SK-N-SH (cell line): ENCODE measurements at regions not wholly inside any gene's neighbourhood (a gene's known extent, or its start where the extent isn't known, plus 50 kb on each side); places are given as distances from the start of the nearest gene placed in this dataset.

Experiments used
- CTCF ChIA-PET: fragments of 300-600, 350-600 bp; formaldehyde crosslinking; extraction: SDS; loops from one replicate; lab custom pipeline; 2021; lab: Yijun Ruan, JAX
- POLR2A ChIA-PET: fragments of 350-600 bp; sonication (Branson Sonifier 250); formaldehyde crosslinking; extraction: SDS; loops from one replicate; lab custom pipeline; 2020; ENCODE audit warnings: antibody characterized with exemption, inconsistent platforms; lab: Yijun Ruan, JAX
- DNase-seq: peaks from one replicate; pipeline ENCODE4 v3.0.0; 2012
- H2AFZ ChIP-seq: fragments of 200-600 bp; sonication (generic); 2 replicates; pipeline ENCODE4 v1.8.1; 2016; ENCODE audit warnings: antibody characterized with exemption, mild to moderate bottlenecking, low read depth
- H3F3A ChIP-seq: fragments of 200-600 bp; sonication (generic); replicated peaks from 2 replicates; pipeline ENCODE3; 2016; ENCODE audit warnings: antibody characterized with exemption, mild to moderate bottlenecking; ENCODE audit not compliant: insufficient read depth
- H3K27ac ChIP-seq, 2 experiments: fragments of 200-500 bp in 1 of 2; fragments of 200-600 bp in 1 of 2; sonication (Bioruptor generic) in 1 of 2; sonication (generic), shearing (Covaris generic) in 1 of 2; 2 replicates each; pipeline versions ENCODE4 v1.5.1 to v1.6.1; 2014 to 2016; ENCODE audit warnings: low read depth in 2 of 2, inconsistent platforms in 1 of 2, low read length in 1 of 2, mild to moderate bottlenecking in 1 of 2, mixed read lengths in 1 of 2
- H3K27me3 ChIP-seq: fragments of 200-600 bp; sonication (generic), shearing (Covaris generic); 2 replicates; pipeline ENCODE4 v1.6.1; 2016; ENCODE audit warnings: mixed run types; ENCODE audit not compliant: insufficient read depth
- H3K36me3 ChIP-seq, 2 experiments: fragments of 200-500 bp in 1 of 2; fragments of 200-600 bp in 1 of 2; sonication (Bioruptor generic) in 1 of 2; sonication (generic) in 1 of 2; replicated peaks in 1 of 2; 2 replicates each; pipeline versions ENCODE3 to v1.5.1; 2014 to 2016; ENCODE audit warnings: low read length in 1 of 2, mild to moderate bottlenecking in 1 of 2; ENCODE audit not compliant: insufficient read depth in 2 of 2, control insufficient read depth in 1 of 2
- H3K4me1 ChIP-seq, 2 experiments: fragments of 200-500 bp in 1 of 2; fragments of 200-600 bp in 1 of 2; sonication (Bioruptor generic) in 1 of 2; sonication (generic), shearing (Covaris generic) in 1 of 2; 2 replicates each; pipeline versions ENCODE4 v1.5.1 to v1.6.1; 2014 to 2016; ENCODE audit warnings: low read depth in 1 of 2, low read length in 1 of 2, mixed run types in 1 of 2; ENCODE audit not compliant: insufficient read depth in 2 of 2, control insufficient read depth in 1 of 2
- H3K4me2 ChIP-seq: fragments of 200-600 bp; sonication (generic), shearing (Covaris generic); 2 replicates; pipeline ENCODE4 v1.6.1; 2017; ENCODE audit warnings: mixed run types
- H3K4me3 ChIP-seq, 2 experiments: fragments of 200-500 bp in 1 of 2; fragments of 200-600 bp in 1 of 2; sonication (Bioruptor generic) in 1 of 2; sonication (generic), shearing (Covaris generic) in 1 of 2; 2 replicates each; pipeline versions ENCODE4 v1.5.1 to v1.8.1; 2014 to 2016; ENCODE audit warnings: low read depth in 2 of 2, inconsistent platforms in 1 of 2, low read length in 1 of 2, mild to moderate bottlenecking in 1 of 2, mixed read lengths in 1 of 2, moderate library complexity in 1 of 2
- H3K79me2 ChIP-seq: fragments of 200-600 bp; sonication (generic); 2 replicates; pipeline ENCODE4 v1.8.1; 2017; ENCODE audit warnings: mild to moderate bottlenecking; ENCODE audit not compliant: insufficient read depth
- H3K9ac ChIP-seq: fragments of 200-600 bp; sonication (generic); 2 replicates; pipeline ENCODE4 v1.6.1; 2017; ENCODE audit warnings: mixed run types
- H3K9me2 ChIP-seq: fragments of 200-600 bp; sonication (generic); 2 replicates; pipeline ENCODE4 v1.6.1; 2017; ENCODE audit warnings: mixed run types
- H3K9me3 ChIP-seq: fragments of 200-600 bp; sonication (generic); 2 replicates; pipeline ENCODE4 v1.6.1; 2017; ENCODE audit warnings: mixed run types, mild to moderate bottlenecking, moderate library complexity
- H4K20me1 ChIP-seq: fragments of 200-600 bp; sonication (generic); 2 replicates; pipeline ENCODE4 v1.6.1; 2017; ENCODE audit warnings: mild to moderate bottlenecking, mixed run types; ENCODE audit not compliant: insufficient read depth
- CHD2 ChIP-seq: fragments of 150-350 bp; IDR thresholded peaks from 2 replicates; pipeline ENCODE4 v1.6.1; 2018; ENCODE audit warnings: low read length; ENCODE audit not compliant: partially characterized antibody
- CTCF ChIP-seq: fragments of 200-600 bp; sonication (generic); IDR thresholded peaks from 2 replicates; pipeline ENCODE4 v1.6.1; 2017; ENCODE audit warnings: antibody characterized with exemption, mild to moderate bottlenecking, moderate library complexity
- ELF1 ChIP-seq: IDR thresholded peaks from 2 replicates; pipeline ENCODE4 v1.4.0; 2012
- EP300 ChIP-seq, 2 experiments: IDR thresholded peaks; 2 replicates each; pipeline versions ENCODE4 v1.4.0 to v1.6.1; 2012; ENCODE audit warnings: borderline replicate concordance in 1 of 2, low read depth in 1 of 2, low read length in 1 of 2
- EZH2phosphoT487 ChIP-seq: fragments of 200-600 bp; sonication (generic); IDR thresholded peaks from 2 replicates; pipeline ENCODE4 v1.6.1; 2017; ENCODE audit warnings: low read depth, mixed run types, mild to moderate bottlenecking, antibody characterized with exemption, moderate library complexity, borderline replicate concordance
- FOSL2 ChIP-seq: IDR thresholded peaks from 2 replicates; pipeline ENCODE4 v1.4.0; 2012; ENCODE audit warnings: low read depth, mild to moderate bottlenecking, moderate library complexity, borderline replicate concordance
- FOXJ3 ChIP-seq: sonication (generic); formaldehyde crosslinking; IDR thresholded peaks from 2 replicates; pipeline ENCODE4 v1.5.1; 2020; ENCODE audit warnings: mild to moderate bottlenecking, missing genetic modification reagents
- GATA2 ChIP-seq: sonication (generic); formaldehyde crosslinking; IDR thresholded peaks from 2 replicates; pipeline ENCODE4 v1.5.0; 2020; ENCODE audit warnings: mild to moderate bottlenecking, missing genetic modification reagents
- JUND ChIP-seq: IDR thresholded peaks from 2 replicates; pipeline ENCODE4 v1.4.0; 2012
- MEF2A ChIP-seq: IDR thresholded peaks from 2 replicates; pipeline ENCODE4 v1.4.0; 2012; ENCODE audit warnings: low read depth, borderline replicate concordance
- MXI1 ChIP-seq: IDR thresholded peaks from 2 replicates; pipeline ENCODE4 v1.6.1; 2012; ENCODE audit warnings: mild to moderate bottlenecking, low read depth, low read length, improper control_type of control experiment
- NFIC ChIP-seq: IDR thresholded peaks from 2 replicates; pipeline ENCODE4 v1.4.0; 2012; ENCODE audit warnings: borderline replicate concordance
- NRF1 ChIP-seq: IDR thresholded peaks from 2 replicates; pipeline ENCODE4 v1.6.1; 2012; ENCODE audit warnings: low read depth, mild to moderate bottlenecking, low read length
- POLR2AphosphoS5 ChIP-seq: IDR thresholded peaks from 2 replicates; pipeline ENCODE4 v1.6.1; 2012; ENCODE audit warnings: low read depth, low read length
- RAD21 ChIP-seq: IDR thresholded peaks from 2 replicates; pipeline ENCODE4 v1.6.1; 2012; ENCODE audit warnings: mild to moderate bottlenecking, low read length
- RCOR1 ChIP-seq: fragments of 150-350 bp; IDR thresholded peaks from 2 replicates; pipeline ENCODE4 v1.6.1; 2017; ENCODE audit warnings: antibody characterized with exemption, low read length
- REST ChIP-seq: IDR thresholded peaks from 2 replicates; pipeline ENCODE4 v1.6.1; 2012; ENCODE audit warnings: mild to moderate bottlenecking, low read depth, low read length, moderate library complexity
- RFX5 ChIP-seq: IDR thresholded peaks from 2 replicates; pipeline ENCODE4 v1.6.1; 2012; ENCODE audit warnings: mild to moderate bottlenecking, improper control_type of control experiment, low read length
- RXRA ChIP-seq: IDR thresholded peaks from 2 replicates; pipeline ENCODE4 v1.4.0; 2012; ENCODE audit warnings: low read depth, mild to moderate bottlenecking, borderline replicate concordance
- SIN3A ChIP-seq: IDR thresholded peaks from 2 replicates; pipeline ENCODE4 v1.6.1; 2012; ENCODE audit warnings: low read depth, mild to moderate bottlenecking, low read length, moderate library complexity, borderline replicate concordance
- SMC3 ChIP-seq: IDR thresholded peaks from 2 replicates; pipeline ENCODE4 v1.6.1; 2012; ENCODE audit warnings: low read depth, low read length, improper control_type of control experiment
- TEAD4 ChIP-seq: IDR thresholded peaks from 2 replicates; pipeline ENCODE4 v1.4.0; 2012; ENCODE audit warnings: mild to moderate bottlenecking, borderline replicate concordance; ENCODE audit not compliant: insufficient read depth
- USF1 ChIP-seq: IDR thresholded peaks from 2 replicates; pipeline ENCODE4 v1.4.0; 2012; ENCODE audit warnings: low read depth, borderline replicate concordance
- USF2 ChIP-seq: fragments of 150-350 bp; IDR thresholded peaks from 2 replicates; pipeline ENCODE4 v1.6.1; 2017; ENCODE audit warnings: antibody characterized with exemption, low read length, low read depth, borderline replicate concordance
- YY1 ChIP-seq: IDR thresholded peaks from 2 replicates; pipeline ENCODE4 v1.4.0; 2012; ENCODE audit warnings: low read depth, mild to moderate bottlenecking
- ZBTB33 ChIP-seq: IDR thresholded peaks from 2 replicates; pipeline ENCODE4 v1.4.0; 2012; ENCODE audit warnings: low read depth, borderline replicate concordance
- WGBS: methylation state at CpG from one replicate; pipeline ENCODE4 v1.1.6; 2017; ENCODE audit warnings: low lambda C conversion rate; 5-methylcytosine and 5-hydroxymethylcytosine counted together

GRCh38 chrX:115940888-115941332, 229.6 kb upstream of the AGTR2 start:
- H3K9me3 ChIP-seq, result no peaks in the 10 kb centered on the region
- H3K79me2 ChIP-seq, result no peaks in the 10 kb centered on the region
- no peaks in the 10 kb centered on the region for H3K27me3 ChIP-seq
- H3K27ac ChIP-seq, result peak overlapping the region in 1 of 2 experiments; percentile 65; a peak in 1 of 4 replicates
- peaks cover 0 to 4% of the 10 kb centered on the region in 2 experiments; a peak in 1 of 4 replicates for H3K4me1 ChIP-seq
- H3K4me2 ChIP-seq, result peak overlapping the region; percentile 47; the same call in 1 of the 2 replicates
- H2AFZ ChIP-seq, result no peak overlapping the region
- DNase-seq, result peak; percentile 78
- no peaks in the 10 kb centered on the region for H3K36me3 ChIP-seq
- POLR2A ChIA-PET, result no interaction called here
- WGBS, result 36% methylated on average over 6 of the region's 7 CpGs
- H3K4me3 ChIP-seq, result peak overlapping the region in 1 of 2 experiments; percentile 25; a peak in 2 of 4 replicates
- no peaks in the 10 kb centered on the region for H3K9me2 ChIP-seq
- no peaks in the 10 kb centered on the region for H3F3A ChIP-seq
- H4K20me1 ChIP-seq, result no peaks in the 10 kb centered on the region
- H3K9ac ChIP-seq, result no peak overlapping the region
- CTCF ChIA-PET, result interaction anchor here (0.7 to 3.3 kb wide), 11 partner anchors 9 to 51 kb away, joined by 3 to 20 read pairs (median 3); no protein-coding TSS in a partner anchor
- TF ChIP-seq NFIC (no peak), YY1 (peak; percentile 83), POLR2AphosphoS5 (no peak), ZBTB33 (peak; percentile 56), SIN3A (no peak), GATA2 (CRISPR knock-in tag) (no peak), NRF1 (no peak), USF1 (no peak), REST (no peak), FOXJ3 (no peak), EZH2phosphoT487 (no peak), TEAD4 (no peak), CHD2 (no peak), ELF1 (no peak), USF2 (no peak), MXI1 (0 out of 2 replicates have a peak, but pooled peaks have one; percentile 29), EP300 (IDR thresholded peaks at IDR 0.05; ENCODE audit: borderline replicate concordance in 1 of 2, low read depth in 1 of 2, low read length in 1 of 2) (0 out of 4 replicates have a peak, but pooled peaks of 1 of the 2 experiments have one; percentile 25), RCOR1 (peak; percentile 35; the same call in 1 of the 2 replicates), MEF2A (no peak), RXRA (no peak), FOSL2 (no peak), CTCF (peak; percentile 65), RFX5 (no peak), SMC3 (peak; percentile 40), JUND (no peak), RAD21 (peak; percentile 93)
